SW 1271 (cell line): ENCODE measurements at regions not wholly inside any gene's neighbourhood (a gene's known extent, or its start where the extent isn't known, plus 50 kb on each side); places are given as distances from the start of the nearest gene placed in this dataset.

ENCODE experiments used
- DNase-seq, 2 experiments: peaks; one replicate each; lab custom pipeline; 2025; lab: John Stamatoyannopoulos, UW

- no peak for DNase-seq
Observed at GRCh38 chr14:61893371-61893940, 131.2 kb downstream of the SNAPC1 start.

- DNase-seq = peak; percentile 25 to 47
Observed at GRCh38 chr14:61894452-61895077, 132.3 kb downstream of the SNAPC1 start.

GRCh38 chr14:61897300-61897699, 135.1 kb downstream of the SNAPC1 start:
- DNase-seq = no peak

GRCh38 chr14:61898568-61898967, 136.3 kb downstream of the SNAPC1 start:
- DNase-seq = no peak

GRCh38 chr14:61899497-61899896, 137.3 kb downstream of the SNAPC1 start:
- DNase-seq = no peak

- DNase-seq = no peak
Observed at GRCh38 chr14:61904946-61905345, 142.7 kb downstream of the SNAPC1 start.

- no peak for DNase-seq
Observed at GRCh38 chr14:61911574-61911973, 149.4 kb downstream of the SNAPC1 start.

GRCh38 chr14:61918998-61919397, 156.8 kb downstream of the SNAPC1 start:
- DNase-seq = no peak

GRCh38 chr14:61923348-61923747, 161.1 kb downstream of the SNAPC1 start:
- DNase-seq = no peak

- peak in 1 of 2 experiments; percentile 5 for DNase-seq
Observed at GRCh38 chr14:61925043-61925442, 162.8 kb downstream of the SNAPC1 start.

- DNase-seq = no peak
Observed at GRCh38 chr14:61925732-61926435, 163.7 kb downstream of the SNAPC1 start.

- DNase-seq = peak in 1 of 2 experiments; percentile 32
Observed at GRCh38 chr14:61927060-61927459, 164.8 kb downstream of the SNAPC1 start.

GRCh38 chr14:61927520-61927919, 165.3 kb downstream of the SNAPC1 start:
- peak in 1 of 2 experiments; percentile 22 for DNase-seq

GRCh38 chr14:61928300-61928699, 166.1 kb downstream of the SNAPC1 start:
- no peak for DNase-seq

- no peak for DNase-seq
Observed at GRCh38 chr14:61928701-61929100, 166.5 kb downstream of the SNAPC1 start.

GRCh38 chr14:61929651-61930050, 167.4 kb downstream of the SNAPC1 start:
- DNase-seq = no peak

- no peak for DNase-seq
Observed at GRCh38 chr14:61930101-61930857, 168.1 kb downstream of the SNAPC1 start.

GRCh38 chr14:61932974-61933373, 170.8 kb downstream of the SNAPC1 start:
- DNase-seq = no peak

GRCh38 chr14:61934385-61934784, 172.2 kb downstream of the SNAPC1 start:
- no peak for DNase-seq

GRCh38 chr14:61939776-61940175, 177.6 kb downstream of the SNAPC1 start:
- DNase-seq = no peak

GRCh38 chr14:61940666-61941420, 178.6 kb downstream of the SNAPC1 start:
- DNase-seq = no peak
